ENCODE measurements at regions not wholly inside any gene's neighbourhood (a gene's known extent, or its start where the extent isn't known, plus 50 kb on each side); places are given as distances from the start of the nearest gene placed in this dataset.

- ChIA-PET POLR2A (no interaction called here), CTCF (interaction anchor here (0.7 kb wide), 1 partner anchor 672 kb away, joined by 3 read pairs; no protein-coding TSS in a partner anchor)
- intact Hi-C loops (cut with micrococcal nuclease) = no loop called here
- no peak for TF ChIP-seq CTCF (IDR thresholded peaks at IDR 0.05; ENCODE audit: unreplicated experiment)
- no peaks in the 10 kb centered on the region for H3K4me1 Mint-ChIP-seq (ENCODE audit: insufficient read depth, unreplicated experiment)
- H3K4me3 Mint-ChIP-seq (ENCODE audit: unreplicated experiment) = no peak overlapping the region
- H3K36me3 Mint-ChIP-seq (ENCODE audit: insufficient read depth, unreplicated experiment) = no peaks in the 10 kb centered on the region
- DNase-seq (ENCODE audit: unreplicated experiment) = no peak
- peaks cover 8% of the 10 kb centered on the region for H3K9me3 Mint-ChIP-seq (ENCODE audit: unreplicated experiment)
- H3K27ac Mint-ChIP-seq (ENCODE audit: low read depth, unreplicated experiment) = no peak overlapping the region
- no peaks in the 10 kb centered on the region for H3K27me3 Mint-ChIP-seq (ENCODE audit: insufficient read depth, unreplicated experiment)
- no TSS peak for BruUV-seq (replicated peaks)
These were observed 681.4 kb upstream of the TENM4 start for GRCh38 chr11:80122211-80122610.

- CTCF ChIA-PET = interaction anchor here (1.4 to 1.8 kb wide), 2 partner anchors 11 to 14 kb away, joined by 4 to 5 read pairs; no protein-coding TSS in a partner anchor
- no peak for DNase-seq (ENCODE audit: unreplicated experiment)
These were observed 677.2 kb upstream of the TENM4 start for GRCh38 chr11:80118073-80118472.

GRCh38 chr11:80116796-80117195 is 676.0 kb upstream of the TENM4 start:
- no TSS peak for BruUV-seq (replicated peaks)
- POLR2A ChIA-PET = no interaction called here

More at GRCh38 chr11:80118073-80118472, 677.2 kb upstream of the TENM4 start:
- Mint-ChIP-seq H3K27me3 (ENCODE audit: insufficient read depth, unreplicated experiment) (no peaks in the 10 kb centered on the region), H3K4me3 (ENCODE audit: unreplicated experiment) (no peak overlapping the region), H3K36me3 (ENCODE audit: insufficient read depth, unreplicated experiment) (no peaks in the 10 kb centered on the region), H3K4me1 (ENCODE audit: insufficient read depth, unreplicated experiment) (no peaks in the 10 kb centered on the region), H3K9me3 (ENCODE audit: unreplicated experiment) (no peaks in the 10 kb centered on the region), H3K27ac (ENCODE audit: low read depth, unreplicated experiment) (no peak overlapping the region)
- no peak for TF ChIP-seq CTCF (IDR thresholded peaks at IDR 0.05; ENCODE audit: unreplicated experiment)
- intact Hi-C loops (cut with micrococcal nuclease) = no loop called here
- no TSS peak for BruUV-seq (replicated peaks)
- POLR2A ChIA-PET = interaction anchor here (0.6 kb wide), 1 partner anchor 373 kb away, joined by 3 read pairs; no protein-coding TSS in a partner anchor

GRCh38 chr11:80109652-80110051 is 668.8 kb upstream of the TENM4 start:
- POLR2A ChIA-PET = no interaction called here
- no peak for TF ChIP-seq CTCF (IDR thresholded peaks at IDR 0.05; ENCODE audit: unreplicated experiment)
- Mint-ChIP-seq H3K4me3 (ENCODE audit: unreplicated experiment) (no peak overlapping the region), H3K4me1 (ENCODE audit: insufficient read depth, unreplicated experiment) (peaks cover under 1% of the 10 kb centered on the region), H3K9me3 (ENCODE audit: unreplicated experiment) (no peaks in the 10 kb centered on the region), H3K27ac (ENCODE audit: low read depth, unreplicated experiment) (no peak overlapping the region), H3K27me3 (ENCODE audit: insufficient read depth, unreplicated experiment) (no peaks in the 10 kb centered on the region), H3K36me3 (ENCODE audit: insufficient read depth, unreplicated experiment) (no peaks in the 10 kb centered on the region)
- CTCF ChIA-PET = interaction anchor here (0.6 to 1.1 kb wide), 2 partner anchors 46 to 427 kb away, joined by 3 read pairs; no protein-coding TSS in a partner anchor
- BruUV-seq (replicated peaks) = no TSS peak
- intact Hi-C loops (cut with micrococcal nuclease) = no loop called here
- DNase-seq (ENCODE audit: unreplicated experiment) = no peak

More at GRCh38 chr11:80116796-80117195, 676.0 kb upstream of the TENM4 start:
- CTCF ChIA-PET = interaction anchor here (0.7 to 1.8 kb wide), 5 partner anchors 12 to 716 kb away, joined by 3 to 5 read pairs (median 4); no protein-coding TSS in a partner anchor
- Mint-ChIP-seq H3K27ac (ENCODE audit: low read depth, unreplicated experiment) (no peak overlapping the region), H3K9me3 (ENCODE audit: unreplicated experiment) (no peaks in the 10 kb centered on the region), H3K27me3 (ENCODE audit: insufficient read depth, unreplicated experiment) (no peaks in the 10 kb centered on the region), H3K4me3 (ENCODE audit: unreplicated experiment) (no peak overlapping the region), H3K36me3 (ENCODE audit: insufficient read depth, unreplicated experiment) (no peaks in the 10 kb centered on the region), H3K4me1 (ENCODE audit: insufficient read depth, unreplicated experiment) (no peaks in the 10 kb centered on the region)
- DNase-seq (ENCODE audit: unreplicated experiment) = no peak
- intact Hi-C loops (cut with micrococcal nuclease) = no loop called here
- TF ChIP-seq CTCF (IDR thresholded peaks at IDR 0.05; ENCODE audit: unreplicated experiment) = no peak

Measured in MCF 10A (cell line).